ENCODE measurements at regions not wholly inside any gene's neighbourhood (a gene's known extent, or its start where the extent isn't known, plus 50 kb on each side); places are given as distances from the start of the nearest gene placed in this dataset.

DNA sequence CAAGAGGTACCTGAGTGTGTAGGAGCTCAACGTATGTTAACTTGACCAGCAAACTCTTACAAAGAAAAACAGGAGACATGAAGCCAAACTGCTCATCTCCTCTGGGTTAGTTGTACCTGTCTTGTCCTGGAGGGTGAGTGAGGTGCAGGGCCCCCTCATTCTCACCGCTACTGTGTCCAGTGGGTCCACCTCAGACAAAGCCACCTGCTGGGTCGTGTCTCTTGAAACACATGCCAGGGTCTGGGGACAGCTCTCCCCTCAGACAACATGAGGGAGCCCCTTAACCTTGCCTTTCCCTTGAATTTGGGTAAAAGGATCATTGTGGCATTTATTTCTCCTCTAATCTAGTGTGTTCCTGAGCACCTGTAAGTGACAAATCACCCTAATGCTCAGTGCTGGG is 185.6 kb downstream of the TLE3 start:
- Mint-ChIP-seq H3K36me3 (ENCODE audit: low read depth) (no peaks in the 10 kb centered on the region), H3K4me3 (no peak overlapping the region), H3K27me3 (ENCODE audit: insufficient read depth) (peaks cover 3% of the 10 kb centered on the region), H3K27ac (no peak overlapping the region), H3K9me3 (no peaks in the 10 kb centered on the region), H3K4me1 (peaks cover 66% of the 10 kb centered on the region)
- no peaks in the 10 kb centered on the region for H3K36me3 ChIP-seq (ENCODE audit: control insufficient read depth, insufficient read depth, low read length)
- no peaks in the 10 kb centered on the region for H3K9me3 ChIP-seq (ENCODE audit: control insufficient read depth, low read length)
- peaks cover 18% of the 10 kb centered on the region for H3K4me1 ChIP-seq (ENCODE audit: control insufficient read depth, insufficient read depth, low read length)
- TF ChIP-seq, protein P1, sequence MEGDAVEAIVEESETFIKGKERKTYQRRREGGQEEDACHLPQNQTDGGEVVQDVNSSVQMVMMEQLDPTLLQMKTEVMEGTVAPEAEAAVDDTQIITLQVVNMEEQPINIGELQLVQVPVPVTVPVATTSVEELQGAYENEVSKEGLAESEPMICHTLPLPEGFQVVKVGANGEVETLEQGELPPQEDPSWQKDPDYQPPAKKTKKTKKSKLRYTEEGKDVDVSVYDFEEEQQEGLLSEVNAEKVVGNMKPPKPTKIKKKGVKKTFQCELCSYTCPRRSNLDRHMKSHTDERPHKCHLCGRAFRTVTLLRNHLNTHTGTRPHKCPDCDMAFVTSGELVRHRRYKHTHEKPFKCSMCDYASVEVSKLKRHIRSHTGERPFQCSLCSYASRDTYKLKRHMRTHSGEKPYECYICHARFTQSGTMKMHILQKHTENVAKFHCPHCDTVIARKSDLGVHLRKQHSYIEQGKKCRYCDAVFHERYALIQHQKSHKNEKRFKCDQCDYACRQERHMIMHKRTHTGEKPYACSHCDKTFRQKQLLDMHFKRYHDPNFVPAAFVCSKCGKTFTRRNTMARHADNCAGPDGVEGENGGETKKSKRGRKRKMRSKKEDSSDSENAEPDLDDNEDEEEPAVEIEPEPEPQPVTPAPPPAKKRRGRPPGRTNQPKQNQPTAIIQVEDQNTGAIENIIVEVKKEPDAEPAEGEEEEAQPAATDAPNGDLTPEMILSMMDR (conservative IDR thresholded peaks at IDR 0.05) = no peak
- no peak overlapping the region for H3K4me3 ChIP-seq (ENCODE audit: low read length)
- H3K27me3 ChIP-seq (ENCODE audit: control insufficient read depth, insufficient read depth, low read length, poor library complexity, severe bottlenecking) = no peaks in the 10 kb centered on the region
- 89 to 100% methylated on average over 2 to 3 of the region's 3 CpGs for WGBS, 2 experiments (ENCODE audit: insufficient coverage in 1 of 2, insufficient read length in 1 of 2)
- no peak overlapping the region for H3K9ac ChIP-seq (ENCODE audit: extremely low read depth, low read length, poor library complexity, severe bottlenecking)
- no peak overlapping the region for H3K27ac ChIP-seq (ENCODE audit: low read depth, low read length)
- peak; percentile 29 for DNase-seq

DNA sequence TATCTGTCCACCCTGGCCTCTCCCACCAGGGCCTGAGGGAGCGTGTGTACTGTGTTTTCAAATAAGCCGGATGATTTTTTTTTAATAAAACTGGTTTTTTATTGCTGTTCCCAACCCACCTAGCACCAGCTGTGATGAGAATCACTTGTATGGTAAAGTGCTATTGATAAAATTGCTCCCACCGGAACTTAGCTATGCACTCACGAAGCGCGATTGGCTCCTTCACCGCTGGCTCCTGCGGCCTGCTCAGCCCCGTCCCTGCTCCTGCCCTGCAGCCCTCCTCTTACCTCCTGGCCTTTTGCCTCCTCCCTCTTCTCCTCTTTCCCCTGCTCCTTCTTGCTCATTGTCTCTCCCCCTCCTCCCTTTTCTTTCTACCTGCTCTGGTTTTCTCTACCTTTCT is 183.7 kb downstream of the TLE3 start:
- no peak overlapping the region for H3K27ac ChIP-seq (ENCODE audit: low read depth, low read length)
- Mint-ChIP-seq H3K27ac (no peak overlapping the region), H3K9me3 (no peaks in the 10 kb centered on the region), H3K4me1 (peaks cover 58% of the 10 kb centered on the region), H3K36me3 (ENCODE audit: low read depth) (no peaks in the 10 kb centered on the region), H3K27me3 (ENCODE audit: insufficient read depth) (peaks cover 8% of the 10 kb centered on the region), H3K4me3 (no peak overlapping the region)
- no peaks in the 10 kb centered on the region for H3K9me3 ChIP-seq (ENCODE audit: control insufficient read depth, low read length)
- peak; percentile 47 for DNase-seq
- 79 to 100% methylated on average over 1 to 9 of the region's 9 CpGs for WGBS, 2 experiments (ENCODE audit: insufficient coverage in 1 of 2, insufficient read length in 1 of 2)
- H3K4me1 ChIP-seq (ENCODE audit: control insufficient read depth, insufficient read depth, low read length) = peaks cover 18% of the 10 kb centered on the region
- no peak overlapping the region for H3K4me3 ChIP-seq (ENCODE audit: low read length)
- H3K27me3 ChIP-seq (ENCODE audit: control insufficient read depth, insufficient read depth, low read length, poor library complexity, severe bottlenecking) = no peaks in the 10 kb centered on the region
- TF ChIP-seq, protein P1 (conservative IDR thresholded peaks at IDR 0.05) = no peak
- H3K36me3 ChIP-seq (ENCODE audit: control insufficient read depth, insufficient read depth, low read length) = no peaks in the 10 kb centered on the region
- H3K9ac ChIP-seq (ENCODE audit: extremely low read depth, low read length, poor library complexity, severe bottlenecking) = no peak overlapping the region

DNA sequence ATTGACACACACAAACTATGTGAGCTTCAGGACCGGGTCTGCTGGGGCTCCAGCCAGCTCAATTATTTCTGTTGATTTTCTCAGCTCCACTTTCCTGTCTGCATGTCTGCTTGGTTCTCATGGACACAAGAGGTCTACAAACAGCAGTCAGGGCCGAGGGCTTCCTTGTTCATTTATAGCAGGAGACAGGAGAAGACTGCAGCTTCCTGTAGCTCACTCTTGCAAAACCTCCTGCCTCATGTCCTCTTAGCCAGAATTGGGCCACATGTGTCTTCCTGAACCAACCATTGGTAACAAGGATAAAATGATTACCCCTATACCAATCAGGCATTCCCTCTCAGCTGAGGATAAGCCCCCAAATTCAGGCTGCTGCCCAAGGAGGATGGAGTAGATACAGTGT is 182.8 kb downstream of the TLE3 start:
- Histone ChIP-seq H3K27ac (ENCODE audit: low read depth, low read length) (no peak overlapping the region), H3K9me3 (ENCODE audit: control insufficient read depth, low read length) (no peaks in the 10 kb centered on the region), H3K27me3 (ENCODE audit: control insufficient read depth, insufficient read depth, low read length, poor library complexity, severe bottlenecking) (no peaks in the 10 kb centered on the region), H3K9ac (ENCODE audit: extremely low read depth, low read length, poor library complexity, severe bottlenecking) (no peak overlapping the region), H3K4me3 (ENCODE audit: low read length) (no peak overlapping the region), H3K36me3 (ENCODE audit: control insufficient read depth, insufficient read depth, low read length) (no peaks in the 10 kb centered on the region), H3K4me1 (ENCODE audit: control insufficient read depth, insufficient read depth, low read length) (peaks cover 18% of the 10 kb centered on the region)
- Mint-ChIP-seq H3K9me3 (no peaks in the 10 kb centered on the region), H3K4me1 (peaks cover 56% of the 10 kb centered on the region), H3K27me3 (ENCODE audit: insufficient read depth) (peaks cover 10% of the 10 kb centered on the region), H3K36me3 (ENCODE audit: low read depth) (no peaks in the 10 kb centered on the region), H3K4me3 (no peak overlapping the region), H3K27ac (no peak overlapping the region)
- TF ChIP-seq, protein P1 (conservative IDR thresholded peaks at IDR 0.05) = no peak
- WGBS, 2 experiments (ENCODE audit: insufficient coverage in 1 of 2, insufficient read length in 1 of 2) = 83 to 91% methylated on average over 2 of the region's 2 CpGs
- DNase-seq = no peak

Data from endodermal cell (in vitro differentiated cells).